Keratinocyte (primary cell): ENCODE measurements at regions not wholly inside any gene's neighbourhood (a gene's known extent, or its start where the extent isn't known, plus 50 kb on each side); places are given as distances from the start of the nearest gene placed in this dataset.

Experiments
- DNase-seq: peaks from one replicate; pipeline ENCODE4 v3.0.0-alpha.2; 2011; ENCODE audit warnings: low read depth, missing footprints, low spot score
- FAIRE-seq: peaks from 2 replicates; lab custom pipeline; 2011; peaks lifted over from hg19 to GRCh38; lab: Jason Lieb, UNC
- H2AFZ ChIP-seq: 2 replicates; pipeline ENCODE4 v1.6.0; 2012; ENCODE audit warnings: low read length, control low read depth, inconsistent platforms; ENCODE audit not compliant: control insufficient read depth
- H3K27ac ChIP-seq: 2 replicates; pipeline ENCODE4 v1.5.1; 2011; ENCODE audit warnings: low read length; ENCODE audit not compliant: control insufficient read depth, insufficient read depth
- H3K27me3 ChIP-seq: 3 replicates; pipeline ENCODE4 v1.6.0; 2011; ENCODE audit warnings: low read length; ENCODE audit not compliant: control insufficient read depth, insufficient read depth; ENCODE audit errors: extremely low read depth
- H3K36me3 ChIP-seq, 2 experiments: 2 replicates in 1 of 2; 3 replicates in 1 of 2; pipeline ENCODE4 v1.5.1; 2011; ENCODE audit warnings: low read length in 2 of 2, mild to moderate bottlenecking in 1 of 2; ENCODE audit not compliant: control insufficient read depth in 2 of 2, insufficient read depth in 2 of 2; ENCODE audit errors: extremely low read depth in 1 of 2
- H3K4me1 ChIP-seq: 3 replicates; pipeline ENCODE4 v1.5.1; 2011; ENCODE audit warnings: low read length; ENCODE audit not compliant: control insufficient read depth, insufficient read depth; ENCODE audit errors: extremely low read depth
- H3K4me2 ChIP-seq: 3 replicates; pipeline ENCODE4 v1.6.0; 2011; ENCODE audit warnings: low read depth, low read length; ENCODE audit not compliant: control insufficient read depth, insufficient read depth; ENCODE audit errors: extremely low read depth
- H3K4me3 ChIP-seq, 3 experiments: fragments of 200-600 bp in 1 of 3; sonication (generic) in 1 of 3; 2 replicates in 2 of 3; 3 replicates in 1 of 3; pipeline ENCODE4 v1.5.1; 2011 to 2016; ENCODE audit warnings: low read length in 3 of 3, mild to moderate bottlenecking in 3 of 3, control low read depth in 2 of 3, inconsistent platforms in 1 of 3, low read depth in 1 of 3, mixed read lengths in 1 of 3, mixed run types in 1 of 3, moderate library complexity in 1 of 3; ENCODE audit not compliant: control insufficient read depth in 2 of 3, insufficient read depth in 2 of 3; ENCODE audit errors: extremely low read depth in 1 of 3
- H3K79me2 ChIP-seq: 2 replicates; pipeline ENCODE4 v1.6.0; 2012; ENCODE audit warnings: low read length; ENCODE audit not compliant: control insufficient read depth, insufficient read depth
- H3K9ac ChIP-seq: 3 replicates; pipeline ENCODE4 v1.6.0; 2011; ENCODE audit warnings: low read length; ENCODE audit not compliant: control insufficient read depth, insufficient read depth; ENCODE audit errors: extremely low read depth
- H3K9me1 ChIP-seq: 3 replicates; pipeline ENCODE4 v1.6.0; 2011; ENCODE audit warnings: low read length; ENCODE audit not compliant: control insufficient read depth, insufficient read depth; ENCODE audit errors: extremely low read depth
- H3K9me3 ChIP-seq: 2 replicates; pipeline ENCODE4 v1.5.1; 2012; ENCODE audit warnings: low read depth, low read length; ENCODE audit not compliant: control insufficient read depth
- H4K20me1 ChIP-seq: 3 replicates; pipeline ENCODE4 v1.6.0; 2011; ENCODE audit warnings: low read length; ENCODE audit not compliant: control insufficient read depth, insufficient read depth; ENCODE audit errors: extremely low read depth
- EZH2 ChIP-seq: IDR thresholded peaks from one replicate; pipeline ENCODE4 v1.6.1; 2012; ENCODE audit warnings: inconsistent platforms, mild to moderate bottlenecking, low read length, moderate library complexity
- dilution Hi-C: fragments of 300-500 bp; cut with MboI; formaldehyde crosslinking; loops from one replicate; pipeline ENCODE4 v1.7.0; 2020; ENCODE audit warnings: low sequenced_read_pairs; ENCODE audit not compliant: extremely low pct_ligation_motif_present
- TF ChIP-seq, protein P1 (sequence below), 3 experiments: IDR thresholded peaks in 1 of 3; conservative IDR thresholded peaks in 1 of 3; optimal IDR thresholded peaks in 1 of 3; 2 replicates in 2 of 3; 3 replicates in 1 of 3; pipeline versions ENCODE3 to v1.5.1; 2011; ENCODE audit warnings: low read length in 3 of 3, mild to moderate bottlenecking in 3 of 3, moderate library complexity in 2 of 3, control low read depth in 1 of 3, inconsistent platforms in 1 of 3; ENCODE audit not compliant: insufficient read depth in 2 of 3; ENCODE audit errors: extremely low read depth in 1 of 3

DNA sequence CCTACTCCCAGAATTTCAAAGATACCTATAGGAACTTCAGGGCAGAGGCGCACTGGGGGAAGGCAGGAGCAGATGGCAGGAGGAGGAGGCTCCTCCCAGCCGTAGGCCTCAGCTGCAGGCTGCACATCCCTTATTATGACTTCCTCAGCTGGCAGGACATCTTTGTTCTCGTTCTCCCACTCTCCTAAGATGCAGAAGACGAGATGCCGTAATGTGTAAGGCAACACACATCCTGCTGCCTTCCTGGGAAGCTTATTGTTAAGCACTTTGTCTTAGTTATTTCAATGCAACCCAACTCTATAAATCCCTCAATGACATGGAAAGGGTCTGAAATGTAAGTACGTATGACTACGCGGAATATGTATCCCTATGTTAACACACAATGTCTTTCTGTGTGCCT is 599.8 kb upstream of the MGMT start:
- H3K4me3 ChIP-seq, result no peak overlapping the region
- dilution Hi-C loops, result no loop called here
- DNase-seq (no peak), FAIRE-seq (no peak)
- H3K4me1 ChIP-seq, result no peaks in the 10 kb centered on the region
- H4K20me1 ChIP-seq, result no peaks in the 10 kb centered on the region
- no peaks in the 10 kb centered on the region for H3K27me3 ChIP-seq
- H3K36me3 ChIP-seq, result no peaks in the 10 kb centered on the region
- no peak overlapping the region for H3K4me2 ChIP-seq
- H2AFZ ChIP-seq, result no peak overlapping the region
- no peak for TF ChIP-seq EZH2
- TF ChIP-seq, protein P1, sequence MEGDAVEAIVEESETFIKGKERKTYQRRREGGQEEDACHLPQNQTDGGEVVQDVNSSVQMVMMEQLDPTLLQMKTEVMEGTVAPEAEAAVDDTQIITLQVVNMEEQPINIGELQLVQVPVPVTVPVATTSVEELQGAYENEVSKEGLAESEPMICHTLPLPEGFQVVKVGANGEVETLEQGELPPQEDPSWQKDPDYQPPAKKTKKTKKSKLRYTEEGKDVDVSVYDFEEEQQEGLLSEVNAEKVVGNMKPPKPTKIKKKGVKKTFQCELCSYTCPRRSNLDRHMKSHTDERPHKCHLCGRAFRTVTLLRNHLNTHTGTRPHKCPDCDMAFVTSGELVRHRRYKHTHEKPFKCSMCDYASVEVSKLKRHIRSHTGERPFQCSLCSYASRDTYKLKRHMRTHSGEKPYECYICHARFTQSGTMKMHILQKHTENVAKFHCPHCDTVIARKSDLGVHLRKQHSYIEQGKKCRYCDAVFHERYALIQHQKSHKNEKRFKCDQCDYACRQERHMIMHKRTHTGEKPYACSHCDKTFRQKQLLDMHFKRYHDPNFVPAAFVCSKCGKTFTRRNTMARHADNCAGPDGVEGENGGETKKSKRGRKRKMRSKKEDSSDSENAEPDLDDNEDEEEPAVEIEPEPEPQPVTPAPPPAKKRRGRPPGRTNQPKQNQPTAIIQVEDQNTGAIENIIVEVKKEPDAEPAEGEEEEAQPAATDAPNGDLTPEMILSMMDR (optimal IDR thresholded peaks at IDR 0.05 in 1 of 3, IDR thresholded peaks at IDR 0.05 in 1 of 3, conservative IDR thresholded peaks at IDR 0.05 in 1 of 3; ENCODE audit: extremely low read depth in 1 of 3, insufficient read depth in 2 of 3, low read length in 3 of 3), result no peak
- H3K27ac ChIP-seq, result no peak overlapping the region
- peaks cover 2% of the 10 kb centered on the region for H3K9me3 ChIP-seq
- H3K9me1 ChIP-seq, result no peaks in the 10 kb centered on the region
- no peak overlapping the region for H3K9ac ChIP-seq
- H3K79me2 ChIP-seq, result no peaks in the 10 kb centered on the region

DNA sequence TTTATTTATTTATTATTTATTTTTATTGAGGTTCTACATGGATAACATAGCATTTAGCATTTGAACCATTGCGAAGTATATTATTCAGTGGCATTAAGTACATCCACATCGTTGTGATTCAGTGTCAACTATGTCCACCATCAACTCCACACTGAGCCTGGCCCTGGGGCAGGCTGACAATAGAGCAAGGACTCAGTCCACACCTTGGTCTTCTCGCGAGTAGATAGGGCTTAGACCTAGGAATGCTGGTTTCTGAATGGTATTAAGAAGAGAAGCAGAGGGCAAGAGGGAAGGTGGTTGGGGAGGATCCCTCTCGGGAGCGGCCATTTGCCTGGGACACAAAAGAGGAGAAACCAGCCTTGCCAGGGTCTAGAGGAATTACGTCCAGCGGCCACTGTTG is 599.2 kb upstream of the MGMT start:
- H3K36me3 ChIP-seq, result no peaks in the 10 kb centered on the region
- TF ChIP-seq, protein P1 (optimal IDR thresholded peaks at IDR 0.05 in 1 of 3, IDR thresholded peaks at IDR 0.05 in 1 of 3, conservative IDR thresholded peaks at IDR 0.05 in 1 of 3; ENCODE audit: extremely low read depth in 1 of 3, insufficient read depth in 2 of 3, low read length in 3 of 3), result no peak
- no peak for TF ChIP-seq EZH2
- no peak overlapping the region for H3K27ac ChIP-seq
- dilution Hi-C loops, result no loop called here
- H4K20me1 ChIP-seq, result no peaks in the 10 kb centered on the region
- H3K9me1 ChIP-seq, result no peaks in the 10 kb centered on the region
- H3K4me2 ChIP-seq, result no peak overlapping the region
- no peak overlapping the region for H3K9ac ChIP-seq
- DNase-seq (no peak), FAIRE-seq (no peak)
- H3K9me3 ChIP-seq, result peaks cover 2% of the 10 kb centered on the region
- no peak overlapping the region for H2AFZ ChIP-seq
- no peaks in the 10 kb centered on the region for H3K4me1 ChIP-seq
- H3K27me3 ChIP-seq, result no peaks in the 10 kb centered on the region
- no peak overlapping the region for H3K4me3 ChIP-seq
- no peaks in the 10 kb centered on the region for H3K79me2 ChIP-seq
